Lower leg skin (tissue), 3 donors: ENCODE measurements at regions not wholly inside any gene's neighbourhood (a gene's known extent, or its start where the extent isn't known, plus 50 kb on each side); places are given as distances from the start of the nearest gene placed in this dataset.

Source experiments
- CTCF ChIP-seq, 3 donors: fragments of 450-650 bp; IDR thresholded peaks; one replicate each; pipeline ENCODE4 v1.5.1; 2016; ENCODE audit warnings: antibody characterized with exemption in 3 of 3, mild to moderate bottlenecking in 3 of 3, moderate library complexity in 2 of 3
- POLR2A ChIP-seq, 2 donors: fragments of 450-650 bp; IDR thresholded peaks; one replicate each; pipeline ENCODE4 v1.6.1; 2016 to 2017; ENCODE audit warnings: antibody characterized with exemption in 2 of 2, mild to moderate bottlenecking in 1 of 2, moderate library complexity in 1 of 2

GRCh38 chr7:131683536-131684125 is 127.2 kb upstream of the PODXL start:
- no peak for TF ChIP-seq CTCF (IDR thresholded peaks at IDR 0.05)
- no peak for TF ChIP-seq POLR2A (IDR thresholded peaks at IDR 0.05)
